ENCODE measurements at regions not wholly inside any gene's neighbourhood (a gene's known extent, or its start where the extent isn't known, plus 50 kb on each side); places are given as distances from the start of the nearest gene placed in this dataset.

DNA sequence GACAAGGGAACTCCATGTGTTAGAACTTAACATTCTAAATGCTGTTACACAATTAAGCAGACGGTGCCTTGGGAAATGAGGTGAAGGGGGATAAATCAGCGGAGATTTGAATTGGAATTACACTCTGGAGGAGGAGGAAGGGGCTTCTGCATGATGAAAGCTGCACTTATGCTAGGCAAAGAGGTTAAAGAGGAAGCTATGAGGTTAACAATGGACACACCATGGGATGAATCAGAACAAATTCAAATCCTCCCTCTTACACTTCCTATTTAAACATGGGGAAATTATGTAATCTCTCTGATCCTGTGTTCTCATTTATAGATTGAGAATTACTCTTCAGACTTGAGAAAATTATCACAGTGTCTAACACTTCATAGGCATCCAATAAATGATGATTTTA lies 121.5 kb upstream of the SIX2 start:
- Histone ChIP-seq H3K4me1 (no peaks in the 10 kb centered on the region), H3K27me3 (no peaks in the 10 kb centered on the region), H3K36me3 (no peaks in the 10 kb centered on the region), H3K27ac (no peak overlapping the region), H3K4me3 (no peak overlapping the region), H3K9me3 (no peaks in the 10 kb centered on the region)
- ATAC-seq, result no peak
- TF ChIP-seq, protein P1, sequence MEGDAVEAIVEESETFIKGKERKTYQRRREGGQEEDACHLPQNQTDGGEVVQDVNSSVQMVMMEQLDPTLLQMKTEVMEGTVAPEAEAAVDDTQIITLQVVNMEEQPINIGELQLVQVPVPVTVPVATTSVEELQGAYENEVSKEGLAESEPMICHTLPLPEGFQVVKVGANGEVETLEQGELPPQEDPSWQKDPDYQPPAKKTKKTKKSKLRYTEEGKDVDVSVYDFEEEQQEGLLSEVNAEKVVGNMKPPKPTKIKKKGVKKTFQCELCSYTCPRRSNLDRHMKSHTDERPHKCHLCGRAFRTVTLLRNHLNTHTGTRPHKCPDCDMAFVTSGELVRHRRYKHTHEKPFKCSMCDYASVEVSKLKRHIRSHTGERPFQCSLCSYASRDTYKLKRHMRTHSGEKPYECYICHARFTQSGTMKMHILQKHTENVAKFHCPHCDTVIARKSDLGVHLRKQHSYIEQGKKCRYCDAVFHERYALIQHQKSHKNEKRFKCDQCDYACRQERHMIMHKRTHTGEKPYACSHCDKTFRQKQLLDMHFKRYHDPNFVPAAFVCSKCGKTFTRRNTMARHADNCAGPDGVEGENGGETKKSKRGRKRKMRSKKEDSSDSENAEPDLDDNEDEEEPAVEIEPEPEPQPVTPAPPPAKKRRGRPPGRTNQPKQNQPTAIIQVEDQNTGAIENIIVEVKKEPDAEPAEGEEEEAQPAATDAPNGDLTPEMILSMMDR (IDR thresholded peaks at IDR 0.05), result no peak
- no peak for TF ChIP-seq POLR2A (IDR thresholded peaks at IDR 0.05)
- TF ChIP-seq EP300 (IDR thresholded peaks at IDR 0.05), result no peak
- TF ChIP-seq POLR2AphosphoS5 (IDR thresholded peaks at IDR 0.05), result no peak
- 76 to 88% methylated on average over 2 of the region's 2 CpGs for WGBS, 2 donors (ENCODE audit: low coverage in 1 of 2)

DNA sequence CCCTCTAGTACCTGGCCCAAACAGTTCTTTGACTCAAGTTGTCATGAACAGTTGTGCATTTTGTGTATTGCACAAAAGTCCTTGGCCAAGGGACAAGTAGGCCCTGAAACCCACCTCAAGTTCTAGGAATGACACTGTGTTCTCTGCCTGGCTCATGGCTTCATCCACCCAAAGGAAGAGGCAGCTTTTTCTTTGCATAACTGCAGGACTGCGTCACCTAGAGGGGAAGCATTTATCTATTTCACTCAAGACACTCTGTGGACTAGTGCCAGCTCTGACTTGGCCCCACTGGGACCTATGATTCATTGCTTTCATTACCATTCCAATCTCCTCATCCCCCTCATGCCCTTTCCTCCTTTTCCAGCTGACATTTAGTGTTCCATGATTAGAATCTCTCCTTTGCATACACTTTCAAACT lies 119.3 kb upstream of the SIX2 start:
- TF ChIP-seq POLR2AphosphoS5 (IDR thresholded peaks at IDR 0.05) (no peak), EP300 (IDR thresholded peaks at IDR 0.05) (no peak), POLR2A (IDR thresholded peaks at IDR 0.05) (no peak)
- TF ChIP-seq, protein P1 (IDR thresholded peaks at IDR 0.05), result no peak
- WGBS, 2 donors (ENCODE audit: low coverage in 1 of 2), result 33 to 40% methylated on average over 1 of the region's 1 CpG
- Histone ChIP-seq H3K27me3 (no peaks in the 10 kb centered on the region), H3K4me3 (no peak overlapping the region), H3K9me3 (no peaks in the 10 kb centered on the region), H3K36me3 (no peaks in the 10 kb centered on the region), H3K27ac (no peak overlapping the region), H3K4me1 (no peaks in the 10 kb centered on the region)
- ATAC-seq, result peak; percentile 76

DNA sequence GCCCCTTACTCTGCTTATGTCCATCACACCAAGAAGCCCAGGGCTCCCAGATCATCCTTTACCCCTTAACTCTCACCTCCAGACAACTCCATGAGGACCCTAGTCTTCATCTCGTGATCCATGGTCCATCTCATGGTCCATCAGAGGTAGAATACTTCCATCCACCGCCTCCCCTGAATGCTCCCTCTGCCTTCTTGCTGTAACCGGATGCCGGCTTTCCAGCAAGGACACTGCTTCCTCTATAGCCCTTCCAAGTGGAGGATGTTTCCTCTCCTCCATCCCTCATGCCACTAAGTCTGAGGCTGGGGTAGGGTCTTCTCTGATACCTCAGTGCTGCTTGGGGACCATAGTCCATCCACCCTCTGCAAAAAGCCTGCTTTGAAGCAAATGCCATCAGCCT lies 118.6 kb upstream of the SIX2 start:
- Histone ChIP-seq H3K9me3 (no peaks in the 10 kb centered on the region), H3K27ac (no peak overlapping the region), H3K4me1 (no peaks in the 10 kb centered on the region), H3K4me3 (no peak overlapping the region), H3K27me3 (no peaks in the 10 kb centered on the region), H3K36me3 (no peaks in the 10 kb centered on the region)
- no peak for TF ChIP-seq POLR2AphosphoS5 (IDR thresholded peaks at IDR 0.05)
- no peak for TF ChIP-seq POLR2A (IDR thresholded peaks at IDR 0.05)
- no peak for TF ChIP-seq EP300 (IDR thresholded peaks at IDR 0.05)
- TF ChIP-seq, protein P1 (IDR thresholded peaks at IDR 0.05), result no peak
- 100% methylated on average over 4 of the region's 4 CpGs for WGBS, 2 donors (ENCODE audit: low coverage in 1 of 2)
- ATAC-seq, result no peak

DNA sequence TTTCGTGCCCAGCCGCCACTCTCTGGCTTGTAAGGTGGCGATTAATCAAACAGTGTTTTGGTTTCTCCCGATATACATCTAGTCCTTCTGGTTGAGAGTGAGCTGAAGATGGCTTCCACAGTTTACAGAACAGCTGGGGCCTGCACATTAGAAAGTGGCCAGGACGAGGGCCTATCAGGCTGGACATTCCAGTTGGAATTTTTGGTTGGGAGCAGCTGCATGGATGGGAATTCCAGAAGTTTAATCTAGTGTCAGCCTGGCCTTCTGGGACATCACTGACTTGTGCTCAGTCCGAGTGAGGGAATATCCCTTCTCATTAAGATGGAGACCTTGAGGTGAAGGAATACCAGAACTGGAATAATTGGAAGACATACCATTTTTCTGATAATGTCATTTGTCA lies 118.1 kb upstream of the SIX2 start:
- WGBS, 2 donors (ENCODE audit: low coverage in 1 of 2), result 67 to 80% methylated on average over 2 to 4 of the region's 6 CpGs
- ATAC-seq, result no peak
- no peaks in the 10 kb centered on the region for H3K4me1 ChIP-seq

DNA sequence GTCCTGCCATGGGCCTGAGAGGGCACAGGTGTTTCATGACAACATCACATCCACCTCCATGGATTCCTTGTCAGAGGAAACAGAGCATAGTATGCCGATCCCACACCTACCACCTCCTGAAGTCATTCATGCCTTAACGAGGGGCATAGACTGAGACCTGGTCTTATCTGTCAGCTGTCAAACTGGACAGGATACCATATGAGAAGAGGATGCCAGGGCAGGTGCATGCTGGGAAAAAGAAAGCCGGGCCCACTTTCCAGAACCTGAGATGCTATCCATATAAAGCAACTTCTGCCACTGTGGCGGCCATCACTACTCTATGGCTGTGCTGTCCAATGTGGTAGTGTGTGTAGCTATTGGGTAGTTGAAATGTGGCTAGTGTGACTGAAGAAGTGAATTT lies 116.0 kb upstream of the SIX2 start:
- Histone ChIP-seq H3K36me3 (no peaks in the 10 kb centered on the region), H3K27me3 (no peaks in the 10 kb centered on the region), H3K4me1 (no peaks in the 10 kb centered on the region), H3K4me3 (no peak overlapping the region), H3K27ac (no peak overlapping the region), H3K9me3 (no peaks in the 10 kb centered on the region)
- WGBS, 2 donors (ENCODE audit: low coverage in 1 of 2), result 86 to 100% methylated on average over 1 to 4 of the region's 4 CpGs
- no peak for ATAC-seq
- TF ChIP-seq POLR2A (IDR thresholded peaks at IDR 0.05), result no peak
- TF ChIP-seq, protein P1 (IDR thresholded peaks at IDR 0.05), result no peak

More for the DNA sequence above, 118.1 kb upstream of the SIX2 start:
- no peak overlapping the region for H3K27ac ChIP-seq
- no peaks in the 10 kb centered on the region for H3K27me3 ChIP-seq
- H3K36me3 ChIP-seq, result no peaks in the 10 kb centered on the region
- H3K4me3 ChIP-seq, result no peak overlapping the region
- no peaks in the 10 kb centered on the region for H3K9me3 ChIP-seq
- TF ChIP-seq, protein P1 (IDR thresholded peaks at IDR 0.05), result no peak
- TF ChIP-seq POLR2AphosphoS5 (IDR thresholded peaks at IDR 0.05) (no peak), EP300 (IDR thresholded peaks at IDR 0.05) (no peak), POLR2A (IDR thresholded peaks at IDR 0.05) (no peak)
